NCI-H524 (cell line): ENCODE measurements at regions not wholly inside any gene's neighbourhood (a gene's known extent, or its start where the extent isn't known, plus 50 kb on each side); places are given as distances from the start of the nearest gene placed in this dataset.

Experiments
- DNase-seq, 2 experiments: peaks; one replicate each; lab custom pipeline; 2025; lab: John Stamatoyannopoulos, UW

DNA sequence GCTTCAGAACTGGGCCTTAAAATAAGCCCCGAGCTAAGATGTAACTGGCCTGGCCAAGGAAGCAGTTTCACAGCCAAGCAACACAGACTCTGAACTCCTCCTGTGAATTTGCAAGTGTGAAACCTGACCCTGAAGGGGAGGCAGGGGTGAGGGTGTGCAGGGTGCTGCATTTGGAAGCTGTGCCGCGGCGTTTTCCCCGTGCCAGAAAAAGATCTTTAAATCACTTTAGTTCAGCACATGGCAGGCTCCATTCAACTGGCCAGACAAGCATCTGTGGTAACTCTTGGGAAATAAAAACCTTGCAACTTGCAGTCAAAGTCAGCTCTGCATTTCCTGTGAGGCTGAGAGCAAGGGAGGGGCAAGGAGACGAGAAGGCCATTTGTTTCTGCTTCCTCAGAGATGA, 209.3 kb upstream of the SOX11 start:
- peak in 1 of 2 experiments; percentile 58 for DNase-seq

DNA sequence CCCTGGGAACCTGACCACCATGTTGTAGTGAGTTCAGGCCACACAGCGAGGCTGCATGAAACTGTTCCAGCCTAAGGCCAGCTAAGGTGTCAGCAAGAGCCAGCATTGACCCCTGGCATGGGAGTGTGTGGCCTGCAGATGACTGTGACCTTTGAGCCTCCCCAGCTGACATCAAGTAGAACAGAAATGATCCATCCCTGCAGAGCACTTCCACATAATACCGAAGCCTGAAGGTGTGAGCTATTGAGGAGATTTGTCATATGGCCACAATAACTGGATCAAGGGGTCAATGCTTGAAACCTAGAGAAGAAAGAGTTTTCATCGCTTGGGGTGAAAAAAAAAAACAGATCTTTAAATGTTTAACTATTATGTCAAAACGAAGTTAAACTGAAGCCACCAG, 207.3 kb upstream of the SOX11 start:
- no peak for DNase-seq

GRCh38 chr2:5491523-5491922, 200.7 kb upstream of the SOX11 start:
- no peak for DNase-seq

GRCh38 chr2:5493256-5493655, 198.9 kb upstream of the SOX11 start:
- DNase-seq, result no peak

DNA sequence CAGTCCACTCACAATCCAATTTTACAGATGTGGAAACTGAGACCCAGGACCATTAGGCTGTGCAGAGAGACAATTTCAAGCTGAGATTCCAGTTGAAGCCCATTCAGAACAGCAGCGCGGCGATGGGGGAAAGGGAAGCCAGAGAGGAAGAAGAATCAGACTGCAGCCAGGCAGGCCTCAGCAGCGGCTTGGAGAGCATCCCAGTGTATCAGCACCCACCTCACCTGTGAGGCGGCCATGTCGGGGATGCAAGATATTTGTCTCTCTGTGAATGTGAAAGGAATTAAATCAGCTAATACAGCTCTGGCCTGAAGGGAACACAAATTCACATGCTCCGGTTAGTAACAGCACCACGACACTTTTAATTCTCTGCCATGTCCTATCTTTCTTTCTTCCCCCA, 198.0 kb upstream of the SOX11 start:
- no peak for DNase-seq

DNA sequence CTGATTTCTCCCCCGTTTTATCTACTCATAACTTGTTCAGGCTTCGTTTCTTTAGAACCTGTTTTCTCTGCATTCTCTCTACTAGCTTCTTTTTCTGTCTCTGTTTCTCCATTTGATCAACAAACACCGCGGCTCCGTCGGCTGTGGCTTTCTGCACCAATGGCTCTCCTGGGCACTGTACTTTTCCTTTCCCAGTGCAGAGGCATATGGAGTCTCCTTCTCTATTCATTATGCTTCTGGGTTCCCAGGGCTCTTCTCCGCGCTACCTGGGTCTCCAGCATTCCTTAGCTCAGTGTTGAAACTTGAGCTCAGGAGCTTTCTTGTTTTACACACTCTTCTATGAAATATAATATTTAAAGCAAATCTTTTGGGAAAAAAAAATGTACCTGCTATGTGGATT, 196.6 kb upstream of the SOX11 start:
- DNase-seq, result no peak

DNA sequence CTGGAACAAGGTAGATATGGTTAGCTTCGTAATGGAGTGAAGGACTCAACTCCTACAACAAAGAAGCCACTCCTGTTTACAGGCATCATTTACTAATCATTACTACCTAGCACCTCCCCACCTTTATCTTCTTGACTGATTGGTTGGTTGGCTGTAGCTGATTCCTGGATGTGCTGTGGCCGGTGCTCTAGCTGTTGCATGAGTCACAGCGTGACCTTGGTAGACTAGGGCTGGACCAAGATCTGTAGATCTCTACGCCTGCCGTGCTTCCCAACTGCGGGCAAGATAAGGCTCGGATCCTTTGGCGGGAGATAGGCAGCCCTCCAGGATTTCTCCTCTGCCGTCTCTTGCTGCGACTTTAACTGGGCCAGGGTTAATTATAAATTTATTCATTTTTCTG, 194.3 kb upstream of the SOX11 start:
- DNase-seq, result no peak

GRCh38 chr2:5501807-5502206, 190.4 kb upstream of the SOX11 start:
- no peak for DNase-seq

- no peak for DNase-seq
Measured at GRCh38 chr2:5502385-5502784, 189.8 kb upstream of the SOX11 start.

DNA sequence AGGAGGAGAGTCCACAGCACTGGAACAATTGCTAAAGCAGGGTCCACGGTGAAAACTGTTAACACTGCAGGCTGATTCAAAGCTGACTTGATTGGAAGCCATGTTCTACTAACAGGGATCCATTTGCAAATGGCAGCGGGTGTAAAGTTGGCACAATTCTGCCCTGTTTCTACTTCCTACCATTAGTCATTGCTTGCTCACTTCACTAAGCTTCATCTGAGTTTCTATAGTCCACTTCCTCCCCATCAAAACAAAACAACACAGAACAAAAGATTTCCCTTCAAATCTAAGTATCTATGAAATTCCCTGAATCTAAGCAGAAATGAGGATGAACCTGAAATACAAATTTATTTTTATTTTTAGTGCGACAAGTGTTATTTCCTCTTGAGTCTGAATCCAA, 187.4 kb upstream of the SOX11 start:
- no peak for DNase-seq

DNA sequence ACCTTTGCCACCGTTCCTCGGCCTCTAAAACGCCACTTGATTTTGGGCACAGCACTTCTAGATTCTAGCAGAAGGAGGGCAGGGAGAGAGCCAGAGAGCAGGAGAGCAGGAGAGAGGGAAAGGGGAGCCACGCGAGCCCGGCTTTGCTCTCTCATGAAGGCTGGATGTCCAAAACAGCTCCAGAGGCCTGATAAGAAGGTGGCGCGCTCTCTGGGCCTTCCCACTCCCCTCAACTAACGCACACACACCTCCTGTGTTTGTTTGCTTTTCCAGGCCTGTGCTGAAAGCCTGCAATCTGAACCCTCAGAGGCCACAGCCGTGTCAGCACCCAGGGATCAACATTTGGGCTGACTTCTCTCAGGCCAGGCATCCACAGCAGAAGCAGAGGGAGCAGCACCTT, 184.8 kb upstream of the SOX11 start:
- no peak for DNase-seq

DNA sequence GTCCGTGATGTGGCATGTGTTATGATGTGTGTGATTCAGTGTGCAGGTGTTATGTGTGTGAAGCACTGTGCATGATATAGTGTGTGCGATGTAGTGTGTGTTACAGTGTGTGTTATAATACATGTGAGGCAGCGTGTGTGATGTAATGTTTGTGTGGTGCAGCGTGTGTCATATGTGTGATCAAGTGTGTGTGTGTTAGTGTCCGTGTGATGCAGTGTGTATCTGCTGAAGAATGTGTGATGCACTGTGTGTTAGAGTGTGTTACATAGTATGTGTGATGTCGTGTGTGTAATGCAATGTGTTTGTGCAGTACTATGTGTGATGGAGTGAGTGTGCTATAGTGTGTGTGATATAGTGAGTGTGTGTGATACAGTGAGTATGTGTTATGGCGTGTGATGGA, 182.8 kb upstream of the SOX11 start:
- no peak for DNase-seq

GRCh38 chr2:5510082-5510481, 182.1 kb upstream of the SOX11 start:
- DNase-seq, result no peak

GRCh38 chr2:5515693-5516092, 176.5 kb upstream of the SOX11 start:
- no peak for DNase-seq

- DNase-seq, result no peak
Measured at GRCh38 chr2:5519286-5519685, 172.9 kb upstream of the SOX11 start.

DNA sequence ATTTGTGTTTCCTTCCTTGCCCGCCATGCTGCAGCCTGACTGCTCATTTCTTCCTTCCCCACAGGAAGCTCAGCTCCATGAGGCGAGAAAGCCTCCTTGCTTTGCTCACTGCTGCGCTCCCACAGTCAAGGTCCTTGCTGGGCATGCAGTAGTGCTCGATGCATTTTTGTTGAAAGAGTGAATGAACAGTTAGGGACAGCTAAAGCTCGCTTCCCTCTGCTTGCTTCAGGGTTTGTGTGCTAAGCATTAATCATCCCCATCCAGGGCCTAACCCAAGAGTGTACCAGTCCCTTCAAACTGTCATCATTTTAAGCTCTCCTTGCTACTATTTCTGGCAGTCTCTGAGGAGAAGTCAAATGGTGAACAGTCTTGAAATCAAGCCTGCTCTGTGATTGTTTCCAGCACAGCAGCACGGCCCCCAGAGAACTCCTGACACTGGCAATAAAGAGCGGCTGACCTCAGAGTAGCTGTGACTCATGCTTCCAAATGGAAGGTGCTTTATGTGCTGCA, 171.7 kb upstream of the SOX11 start:
- no peak for DNase-seq

DNA sequence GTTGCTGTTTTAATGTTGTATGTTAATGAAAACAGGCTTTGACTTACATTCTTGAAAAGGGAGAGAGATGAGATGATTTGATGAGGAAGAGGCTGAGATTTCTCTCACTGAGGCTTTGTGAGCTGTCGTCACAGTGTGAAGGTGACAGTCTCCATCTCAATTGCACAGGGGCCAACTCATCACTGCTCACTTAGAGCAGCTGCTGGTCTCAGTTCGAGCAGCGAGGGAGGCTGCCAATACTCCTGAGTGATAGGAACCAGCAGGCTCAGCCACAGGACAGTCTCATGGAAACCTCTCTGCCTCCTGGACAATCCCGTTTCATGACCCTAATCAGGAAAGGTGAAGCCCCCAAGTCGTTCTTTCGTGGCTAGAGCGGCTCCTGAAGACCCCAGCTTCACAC, 170.7 kb upstream of the SOX11 start:
- no peak for DNase-seq

GRCh38 chr2:5524551-5524950, 167.6 kb upstream of the SOX11 start:
- DNase-seq, result peak; percentile 26 to 77

DNA sequence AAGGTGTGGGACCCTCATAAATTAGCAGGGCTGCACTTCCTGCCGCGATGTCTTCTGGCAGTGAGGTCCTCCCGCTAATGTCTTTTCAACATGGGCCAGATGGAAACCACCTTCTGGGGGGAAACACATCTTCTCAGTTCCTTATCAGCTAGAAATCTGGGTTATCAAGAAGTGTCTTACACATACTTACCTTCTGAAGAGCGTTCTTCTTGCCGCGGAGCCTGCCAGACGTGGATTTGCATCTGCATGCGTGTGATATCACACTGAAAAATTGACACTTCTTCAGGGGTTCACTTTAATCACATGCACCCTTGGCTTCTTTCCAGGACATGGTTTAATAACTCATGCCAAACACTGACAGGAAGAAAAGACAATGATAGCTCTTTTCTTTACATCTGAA, 163.5 kb upstream of the SOX11 start:
- no peak for DNase-seq

DNA sequence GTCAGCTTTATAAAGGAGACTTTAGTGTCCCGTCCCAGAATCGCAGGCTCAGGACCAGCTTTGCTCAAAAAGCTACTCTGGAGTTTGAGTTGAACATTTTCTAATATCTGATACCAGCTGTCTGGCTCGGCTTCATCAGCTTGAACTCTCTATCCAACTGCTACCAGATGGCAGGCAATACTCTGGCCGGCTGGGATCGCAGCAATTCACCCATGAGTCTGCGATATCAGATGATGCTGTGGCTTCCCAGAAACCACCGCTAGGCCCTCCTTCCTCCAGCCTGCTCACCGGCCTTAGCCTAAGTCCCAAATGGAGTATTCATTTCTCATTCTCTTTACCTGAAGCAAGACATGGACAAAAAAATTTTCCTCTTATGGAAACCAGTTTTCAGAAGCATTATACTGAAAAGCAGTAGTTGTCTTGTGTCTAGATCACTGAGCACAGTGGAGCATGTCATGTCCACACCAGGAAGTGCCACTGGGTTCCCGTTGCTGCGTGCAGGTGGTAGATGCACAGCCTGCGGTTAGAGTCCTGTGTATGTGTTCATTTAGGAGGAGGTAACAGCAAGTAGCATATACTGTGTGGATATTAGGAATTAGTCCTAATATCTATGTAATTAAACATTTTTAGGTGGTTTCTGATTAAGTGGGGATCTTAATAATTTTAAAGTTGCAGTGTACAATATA, 162.0 kb upstream of the SOX11 start:
- peak; percentile 83 to 93 for DNase-seq

GRCh38 chr2:5535301-5535700, 156.9 kb upstream of the SOX11 start:
- no peak for DNase-seq

DNA sequence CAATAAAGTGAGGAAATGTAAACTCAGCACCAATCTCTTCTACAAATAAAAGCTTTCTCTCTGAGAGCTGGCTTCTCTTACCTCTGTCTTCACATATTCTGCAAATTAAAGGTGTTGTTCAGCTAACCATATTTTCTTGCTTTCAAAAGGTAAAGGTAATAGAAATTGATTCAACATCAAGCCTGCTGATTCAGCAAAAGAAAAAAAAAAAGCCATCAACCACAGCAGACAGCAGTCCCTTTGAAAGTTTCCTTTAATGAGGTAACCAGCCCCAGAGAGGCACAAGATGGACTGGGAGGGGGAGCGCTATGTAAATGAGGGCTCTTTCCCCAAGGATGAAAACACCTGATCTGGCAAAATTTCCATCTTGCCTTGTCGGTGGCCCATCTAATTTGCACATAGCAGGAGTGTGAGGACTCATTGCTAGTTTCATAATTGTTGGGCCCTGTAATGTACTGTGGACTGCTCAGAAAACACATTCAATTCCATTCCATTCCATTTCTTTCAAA, 154.9 kb upstream of the SOX11 start:
- no peak for DNase-seq

GRCh38 chr2:5538313-5538712, 153.9 kb upstream of the SOX11 start:
- no peak for DNase-seq

- no peak for DNase-seq
Measured at GRCh38 chr2:5538772-5539171, 153.4 kb upstream of the SOX11 start.
